ENCODE measurements at regions not wholly inside any gene's neighbourhood (a gene's known extent, or its start where the extent isn't known, plus 50 kb on each side); places are given as distances from the start of the nearest gene placed in this dataset.

DNA sequence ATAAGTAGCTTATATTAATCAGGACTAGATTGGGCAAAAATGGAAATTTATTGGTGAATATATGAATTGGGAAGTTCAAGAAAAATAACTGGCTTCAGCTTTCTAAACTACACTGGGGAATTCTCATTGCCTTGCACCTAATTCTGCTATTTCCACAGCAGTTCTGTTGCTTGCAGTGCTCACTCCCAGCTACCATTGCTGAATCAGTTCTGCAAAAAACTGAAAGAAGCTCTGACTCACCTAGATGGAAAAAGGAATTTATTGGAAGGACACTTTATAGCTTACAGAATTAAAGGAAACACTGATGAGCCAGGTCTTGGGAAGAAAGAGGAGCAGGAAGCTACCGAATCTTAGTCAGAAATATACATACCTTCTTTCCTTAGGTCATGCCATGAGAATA lies 60.3 kb upstream of the ACVR1 start:
- TF ChIP-seq, protein P1, sequence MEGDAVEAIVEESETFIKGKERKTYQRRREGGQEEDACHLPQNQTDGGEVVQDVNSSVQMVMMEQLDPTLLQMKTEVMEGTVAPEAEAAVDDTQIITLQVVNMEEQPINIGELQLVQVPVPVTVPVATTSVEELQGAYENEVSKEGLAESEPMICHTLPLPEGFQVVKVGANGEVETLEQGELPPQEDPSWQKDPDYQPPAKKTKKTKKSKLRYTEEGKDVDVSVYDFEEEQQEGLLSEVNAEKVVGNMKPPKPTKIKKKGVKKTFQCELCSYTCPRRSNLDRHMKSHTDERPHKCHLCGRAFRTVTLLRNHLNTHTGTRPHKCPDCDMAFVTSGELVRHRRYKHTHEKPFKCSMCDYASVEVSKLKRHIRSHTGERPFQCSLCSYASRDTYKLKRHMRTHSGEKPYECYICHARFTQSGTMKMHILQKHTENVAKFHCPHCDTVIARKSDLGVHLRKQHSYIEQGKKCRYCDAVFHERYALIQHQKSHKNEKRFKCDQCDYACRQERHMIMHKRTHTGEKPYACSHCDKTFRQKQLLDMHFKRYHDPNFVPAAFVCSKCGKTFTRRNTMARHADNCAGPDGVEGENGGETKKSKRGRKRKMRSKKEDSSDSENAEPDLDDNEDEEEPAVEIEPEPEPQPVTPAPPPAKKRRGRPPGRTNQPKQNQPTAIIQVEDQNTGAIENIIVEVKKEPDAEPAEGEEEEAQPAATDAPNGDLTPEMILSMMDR (IDR thresholded peaks at IDR 0.05 in 4 of 5, conservative IDR thresholded peaks at IDR 0.05 in 1 of 5): no peak
- no peak for TF ChIP-seq POLR2A (IDR thresholded peaks at IDR 0.05)
- no peak overlapping the region for H3K27ac ChIP-seq
- intact Hi-C loops (cut with DNase I; ENCODE audit: low total_unique reads) (no loop called here), in situ Hi-C loops (cut with MboI; ENCODE audit: low sequenced_read_pairs in 4 of 4) (no loop called here)
- no peak for ATAC-seq
- no peak overlapping the region for H3K4me3 ChIP-seq
- no peaks in the 10 kb centered on the region for H3K36me3 ChIP-seq
- no peak for DNase-seq
- H3K9me3 ChIP-seq: no peaks in the 10 kb centered on the region
- no peaks in the 10 kb centered on the region for H3K4me1 ChIP-seq
- no peaks in the 10 kb centered on the region for H3K27me3 ChIP-seq

DNA sequence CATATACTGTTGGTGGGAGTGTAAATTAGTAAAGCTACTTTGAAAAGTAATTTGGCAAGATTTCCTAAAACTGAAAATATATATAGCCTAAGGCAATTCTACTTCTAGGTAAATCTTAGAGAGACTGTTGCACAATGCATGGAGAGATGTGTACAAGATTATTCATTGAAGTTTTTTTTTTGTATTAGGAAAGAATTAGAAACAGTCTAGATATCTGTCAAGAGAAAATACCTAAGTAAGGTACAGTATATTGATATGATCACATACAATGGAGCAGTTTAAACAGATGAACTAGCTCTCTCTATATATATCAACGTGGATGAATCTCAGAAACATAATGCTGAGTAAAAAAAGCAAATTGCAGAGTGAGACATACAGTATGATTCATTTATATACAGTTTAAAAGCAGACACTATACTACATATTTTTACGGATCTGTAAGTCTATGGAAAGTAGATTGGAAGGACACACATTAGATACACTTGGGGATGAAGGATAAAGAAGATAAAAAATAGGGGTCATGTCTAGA lies 59.3 kb upstream of the ACVR1 start:
- no peak for TF ChIP-seq POLR2A (IDR thresholded peaks at IDR 0.05)
- TF ChIP-seq, protein P1 (IDR thresholded peaks at IDR 0.05 in 4 of 5, conservative IDR thresholded peaks at IDR 0.05 in 1 of 5): no peak
- ATAC-seq (no peak), DNase-seq (no peak)
- Histone ChIP-seq H3K4me1 (no peaks in the 10 kb centered on the region), H3K27ac (no peak overlapping the region), H3K9me3 (no peaks in the 10 kb centered on the region), H3K4me3 (no peak overlapping the region), H3K27me3 (no peaks in the 10 kb centered on the region), H3K36me3 (no peaks in the 10 kb centered on the region)
- intact Hi-C loops (cut with DNase I; ENCODE audit: low total_unique reads) (no loop called here), in situ Hi-C loops (cut with MboI; ENCODE audit: low sequenced_read_pairs in 4 of 4) (no loop called here)

DNA sequence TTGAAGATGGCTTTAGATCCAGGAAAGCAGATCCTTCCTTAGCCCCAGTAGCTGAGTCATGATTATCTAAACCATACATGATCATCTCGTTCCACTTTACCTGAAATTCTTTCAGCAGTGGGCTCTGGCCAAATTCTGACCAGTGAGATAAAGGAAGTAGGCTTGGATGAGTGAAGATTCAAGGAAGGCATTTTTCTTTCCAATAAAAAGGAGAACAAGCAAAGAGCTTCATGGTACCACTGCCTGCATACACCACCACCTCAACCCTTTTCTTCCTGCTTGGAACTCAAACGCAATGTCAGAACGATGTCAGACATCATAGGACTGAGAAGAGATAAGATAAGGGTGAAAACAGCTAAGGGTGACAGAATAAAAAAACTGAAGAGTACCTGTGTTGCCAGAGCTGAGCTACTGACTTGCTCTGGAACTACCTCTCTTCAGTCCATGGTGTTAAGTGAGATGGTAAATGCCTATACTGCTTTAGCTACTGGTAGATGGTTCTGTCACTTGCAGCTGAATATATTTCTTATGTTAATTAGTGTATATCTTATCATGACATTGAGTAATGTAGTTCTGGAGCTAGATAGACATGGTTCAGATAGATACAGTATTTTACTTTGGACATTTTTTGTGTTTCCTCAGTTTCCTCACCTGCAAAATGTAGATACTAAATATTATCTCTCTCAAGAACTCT lies 58.7 kb upstream of the ACVR1 start:
- H3K4me3 ChIP-seq: no peak overlapping the region
- H3K27ac ChIP-seq: no peak overlapping the region
- intact Hi-C loops (cut with DNase I; ENCODE audit: low total_unique reads): no loop called here
- no peaks in the 10 kb centered on the region for H3K27me3 ChIP-seq
- no peak for DNase-seq
- no peaks in the 10 kb centered on the region for H3K9me3 ChIP-seq
- H3K4me1 ChIP-seq: no peaks in the 10 kb centered on the region
- in situ Hi-C loops (cut with MboI; ENCODE audit: low sequenced_read_pairs in 4 of 4): no loop called here
- H3K36me3 ChIP-seq: no peaks in the 10 kb centered on the region
- ATAC-seq: no peak
- TF ChIP-seq POLR2A (IDR thresholded peaks at IDR 0.05): no peak
- TF ChIP-seq, protein P1 (IDR thresholded peaks at IDR 0.05 in 4 of 5, conservative IDR thresholded peaks at IDR 0.05 in 1 of 5): no peak

DNA sequence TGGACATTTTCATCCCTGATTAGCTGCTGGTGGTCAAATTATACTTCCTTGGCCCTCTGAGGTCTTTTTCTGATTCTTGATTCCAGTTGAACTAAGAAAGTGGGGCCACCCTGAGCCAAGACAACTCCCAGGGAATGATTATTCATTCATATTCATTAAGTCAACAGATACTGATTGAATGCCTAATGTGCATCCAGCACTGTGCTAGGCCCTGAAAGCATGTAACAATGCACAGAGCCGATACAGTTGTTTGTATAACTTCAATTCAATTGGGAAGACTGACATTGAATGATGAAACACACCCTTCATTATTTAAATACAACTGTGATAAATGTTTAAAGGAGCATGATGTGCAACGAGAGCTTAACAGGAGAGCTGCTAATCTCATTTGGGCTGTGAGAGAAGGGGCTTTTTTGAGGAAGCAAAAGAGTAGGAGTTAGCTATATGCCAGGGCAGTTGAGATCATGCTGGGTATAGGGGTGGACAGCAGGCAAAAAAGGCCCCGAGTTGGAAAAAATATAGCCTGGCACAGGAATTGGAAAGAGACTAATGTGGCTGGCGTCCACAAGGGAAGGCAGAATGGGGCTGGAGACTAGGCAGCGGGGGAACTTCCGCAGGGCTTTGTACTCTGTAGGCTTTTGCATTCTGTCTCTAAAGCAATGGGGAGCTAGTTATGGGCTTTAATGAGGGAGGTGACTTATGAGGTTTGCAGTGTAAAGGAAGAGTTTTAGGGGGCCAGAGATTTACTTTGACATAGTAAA lies 57.2 kb upstream of the ACVR1 start:
- Histone ChIP-seq H3K9me3 (no peaks in the 10 kb centered on the region), H3K36me3 (no peaks in the 10 kb centered on the region), H3K27me3 (no peaks in the 10 kb centered on the region), H3K4me1 (no peaks in the 10 kb centered on the region), H3K27ac (no peak overlapping the region), H3K4me3 (no peak overlapping the region)
- ATAC-seq (no peak), DNase-seq (no peak)
- TF ChIP-seq, protein P1 (IDR thresholded peaks at IDR 0.05 in 4 of 5, conservative IDR thresholded peaks at IDR 0.05 in 1 of 5): no peak
- no peak for TF ChIP-seq POLR2A (IDR thresholded peaks at IDR 0.05)
- in situ Hi-C loops (cut with MboI; ENCODE audit: low sequenced_read_pairs in 4 of 4): no loop called here
- intact Hi-C loops (cut with DNase I; ENCODE audit: low total_unique reads): no loop called here
